Caco-2 (cell line): ENCODE measurements at regions not wholly inside any gene's neighbourhood (a gene's known extent, or its start where the extent isn't known, plus 50 kb on each side); places are given as distances from the start of the nearest gene placed in this dataset.

Experiments used
- BruUV-seq: library from RNA; stranded (reverse); fragments of 400-500 nt; replicated peaks from 2 replicates; lab custom pipeline; 2021; lab: Mats Ljungman, UMichigan
- CTCF ChIA-PET: fragments of 300-600 bp; sonication (Branson Sonifier 250); formaldehyde crosslinking; loops from one replicate; lab custom pipeline; 2022; ENCODE audit warnings: antibody characterized with exemption; lab: Charles Lee
- POLR2A ChIA-PET: fragments of 300-600 bp; sonication (Branson Sonifier 250); formaldehyde crosslinking; loops from one replicate; lab custom pipeline; 2022; ENCODE audit warnings: antibody characterized with exemption; lab: Charles Lee
- DNase-seq, 2 experiments: peaks; one replicate each; pipeline versions ENCODE4 v3.0.0 to v3.0.0-alpha.2; 2020 to 2022
- H3K27me3 ChIP-seq: replicated peaks from 2 replicates; pipeline ENCODE4 v1.6.0; 2011; ENCODE audit warnings: low read length; ENCODE audit not compliant: control insufficient read depth, insufficient read depth
- H3K36me3 ChIP-seq: 2 replicates; pipeline ENCODE4 v1.5.1; 2011; ENCODE audit warnings: low read length; ENCODE audit not compliant: control insufficient read depth, insufficient read depth
- H3K4me1 ChIP-seq: fragments of 250-450 bp; sonication (Bioruptor Pico); 2 replicates; pipeline ENCODE4 v1.5.1; 2020; ENCODE audit warnings: mild to moderate bottlenecking
- H3K4me3 ChIP-seq: 2 replicates; pipeline ENCODE4 v1.5.1; 2011; ENCODE audit warnings: low read depth, mild to moderate bottlenecking, control low read depth, low read length
- H3K9me3 ChIP-seq: fragments of 250-450 bp; sonication (Bioruptor Pico); 2 replicates; pipeline ENCODE4 v1.5.1; 2020; ENCODE audit warnings: mild to moderate bottlenecking, moderate library complexity
- H3K27ac Mint-ChIP-seq: one replicate; pipeline ENCODE4 v1.8.0; 2022; ENCODE audit warnings: mixed read lengths; ENCODE audit not compliant: unreplicated experiment
- H3K27me3 Mint-ChIP-seq: one replicate; pipeline ENCODE4 v1.8.0; 2022; ENCODE audit warnings: mixed read lengths; ENCODE audit not compliant: insufficient read depth, unreplicated experiment
- H3K36me3 Mint-ChIP-seq: one replicate; pipeline ENCODE4 v1.8.0; 2022; ENCODE audit warnings: mild to moderate bottlenecking, mixed read lengths; ENCODE audit not compliant: insufficient read depth, unreplicated experiment
- H3K4me1 Mint-ChIP-seq: one replicate; pipeline ENCODE4 v1.8.0; 2022; ENCODE audit warnings: low read depth, mixed read lengths; ENCODE audit not compliant: unreplicated experiment
- H3K4me3 Mint-ChIP-seq: one replicate; pipeline ENCODE4 v1.8.0; 2022; ENCODE audit warnings: mild to moderate bottlenecking, moderate library complexity, mixed read lengths; ENCODE audit not compliant: unreplicated experiment
- H3K9me3 Mint-ChIP-seq: one replicate; pipeline ENCODE4 v1.8.0; 2022; ENCODE audit warnings: mixed read lengths; ENCODE audit not compliant: unreplicated experiment
- intact Hi-C: fragments of 100-400 bp; cut with micrococcal nuclease; formaldehyde crosslinking; loops from one replicate; pipeline ENCODE4 v1.10.0; 2022; ENCODE audit not compliant: unreplicated experiment
- TF ChIP-seq, protein P1 (sequence below), 2 experiments: fragments of 200-600 bp in 1 of 2; IDR thresholded peaks; 1 replicate in 1 of 2; 2 replicates in 1 of 2; pipeline versions ENCODE4 v1.5.1 to v1.8.0; 2011 to 2022; ENCODE audit warnings: antibody characterized with exemption in 1 of 2, control low read depth in 1 of 2, inconsistent platforms in 1 of 2, low read depth in 1 of 2, low read length in 1 of 2, mild to moderate bottlenecking in 1 of 2, moderate library complexity in 1 of 2; ENCODE audit not compliant: insufficient read depth in 1 of 2, severe bottlenecking in 1 of 2, unreplicated experiment in 1 of 2

DNA sequence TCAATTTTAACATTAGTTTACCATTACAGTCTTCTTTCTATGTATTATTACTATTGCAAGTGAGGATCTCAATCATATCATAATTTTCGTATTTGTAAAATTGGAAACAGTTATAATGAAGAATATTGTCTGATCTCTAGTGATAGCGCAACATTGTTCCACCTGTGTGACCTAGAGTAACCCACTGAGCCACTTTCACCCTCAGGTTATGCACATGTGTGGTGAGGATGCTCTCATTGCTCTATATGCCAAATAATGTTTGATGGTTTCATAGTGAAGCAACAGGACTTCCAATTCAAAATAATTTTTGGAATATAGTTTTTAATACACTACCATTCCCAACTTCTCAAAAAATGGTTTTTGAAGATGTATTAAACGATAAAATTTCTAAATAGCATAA lies 603.1 kb upstream of the MAN1A1 start:
- no peak for DNase-seq
- Histone ChIP-seq H3K9me3 (no peaks in the 10 kb centered on the region), H3K4me3 (no peak overlapping the region), H3K4me1 (0 out of 2 replicates have a peak, but pooled peaks cover 3% of the 10 kb centered on the region), H3K27me3 (no peaks in the 10 kb centered on the region), H3K36me3 (no peaks in the 10 kb centered on the region)
- Mint-ChIP-seq H3K4me1 (no peaks in the 10 kb centered on the region), H3K9me3 (no peaks in the 10 kb centered on the region), H3K27me3 (no peaks in the 10 kb centered on the region), H3K36me3 (no peaks in the 10 kb centered on the region), H3K27ac (no peak overlapping the region), H3K4me3 (no peak overlapping the region)
- ChIA-PET POLR2A (no interaction called here), CTCF (no interaction called here)
- intact Hi-C loops = no loop called here
- TF ChIP-seq, protein P1, sequence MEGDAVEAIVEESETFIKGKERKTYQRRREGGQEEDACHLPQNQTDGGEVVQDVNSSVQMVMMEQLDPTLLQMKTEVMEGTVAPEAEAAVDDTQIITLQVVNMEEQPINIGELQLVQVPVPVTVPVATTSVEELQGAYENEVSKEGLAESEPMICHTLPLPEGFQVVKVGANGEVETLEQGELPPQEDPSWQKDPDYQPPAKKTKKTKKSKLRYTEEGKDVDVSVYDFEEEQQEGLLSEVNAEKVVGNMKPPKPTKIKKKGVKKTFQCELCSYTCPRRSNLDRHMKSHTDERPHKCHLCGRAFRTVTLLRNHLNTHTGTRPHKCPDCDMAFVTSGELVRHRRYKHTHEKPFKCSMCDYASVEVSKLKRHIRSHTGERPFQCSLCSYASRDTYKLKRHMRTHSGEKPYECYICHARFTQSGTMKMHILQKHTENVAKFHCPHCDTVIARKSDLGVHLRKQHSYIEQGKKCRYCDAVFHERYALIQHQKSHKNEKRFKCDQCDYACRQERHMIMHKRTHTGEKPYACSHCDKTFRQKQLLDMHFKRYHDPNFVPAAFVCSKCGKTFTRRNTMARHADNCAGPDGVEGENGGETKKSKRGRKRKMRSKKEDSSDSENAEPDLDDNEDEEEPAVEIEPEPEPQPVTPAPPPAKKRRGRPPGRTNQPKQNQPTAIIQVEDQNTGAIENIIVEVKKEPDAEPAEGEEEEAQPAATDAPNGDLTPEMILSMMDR (IDR thresholded peaks at IDR 0.05; ENCODE audit: insufficient read depth in 1 of 2, low read depth in 1 of 2, low read length in 1 of 2, severe bottlenecking in 1 of 2, unreplicated experiment in 1 of 2) = no peak
- no TSS peak for BruUV-seq

DNA sequence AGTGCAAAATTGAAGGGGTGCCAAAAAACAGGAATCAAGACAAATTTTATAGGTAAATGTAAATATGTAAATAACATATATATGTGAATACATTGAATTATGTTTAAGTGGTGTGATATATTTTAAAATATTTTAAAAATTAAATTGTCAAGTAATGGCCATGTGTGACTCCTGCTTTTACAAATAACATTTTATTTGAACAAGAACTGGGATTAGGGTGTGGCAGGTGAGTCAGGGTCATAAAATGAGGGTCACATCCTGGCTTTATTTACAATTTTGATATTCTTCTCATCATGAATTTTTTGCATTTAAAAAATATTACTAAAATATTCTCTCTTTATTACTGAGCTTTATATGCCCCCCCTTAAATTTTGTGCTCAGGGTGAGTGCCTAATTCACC lies 601.1 kb upstream of the MAN1A1 start:
- intact Hi-C loops = no loop called here
- TF ChIP-seq, protein P1 (IDR thresholded peaks at IDR 0.05; ENCODE audit: insufficient read depth in 1 of 2, low read depth in 1 of 2, low read length in 1 of 2, severe bottlenecking in 1 of 2, unreplicated experiment in 1 of 2) = no peak
- Mint-ChIP-seq H3K4me3 (no peak overlapping the region), H3K4me1 (no peaks in the 10 kb centered on the region), H3K27me3 (no peaks in the 10 kb centered on the region), H3K9me3 (no peaks in the 10 kb centered on the region), H3K36me3 (no peaks in the 10 kb centered on the region), H3K27ac (no peak overlapping the region)
- no peaks in the 10 kb centered on the region for H3K9me3 ChIP-seq
- no peak overlapping the region for H3K4me3 ChIP-seq
- POLR2A ChIA-PET = no interaction called here
- CTCF ChIA-PET = no interaction called here
- no peaks in the 10 kb centered on the region for H3K36me3 ChIP-seq
- no peaks in the 10 kb centered on the region for H3K4me1 ChIP-seq
- DNase-seq = no peak
- no TSS peak for BruUV-seq
- H3K27me3 ChIP-seq = no peaks in the 10 kb centered on the region

GRCh38 chr6:119942078-119942752 lies 592.7 kb upstream of the MAN1A1 start:
- Histone ChIP-seq H3K4me1 (no peaks in the 10 kb centered on the region), H3K27me3 (no peaks in the 10 kb centered on the region), H3K4me3 (no peak overlapping the region), H3K9me3 (no peaks in the 10 kb centered on the region), H3K36me3 (no peaks in the 10 kb centered on the region)
- intact Hi-C loops = no loop called here
- TF ChIP-seq, protein P1 (IDR thresholded peaks at IDR 0.05; ENCODE audit: insufficient read depth in 1 of 2, low read depth in 1 of 2, low read length in 1 of 2, severe bottlenecking in 1 of 2, unreplicated experiment in 1 of 2) = no peak
- Mint-ChIP-seq H3K27ac (no peak overlapping the region), H3K4me3 (no peak overlapping the region), H3K36me3 (no peaks in the 10 kb centered on the region), H3K4me1 (no peaks in the 10 kb centered on the region), H3K9me3 (no peaks in the 10 kb centered on the region), H3K27me3 (no peaks in the 10 kb centered on the region)
- ChIA-PET CTCF (no interaction called here), POLR2A (no interaction called here)
- no peak for DNase-seq
- BruUV-seq = no TSS peak
